GM23248 (cell line): ENCODE measurements at regions not wholly inside any gene's neighbourhood (a gene's known extent, or its start where the extent isn't known, plus 50 kb on each side); places are given as distances from the start of the nearest gene placed in this dataset.

Experiments
- DNase-seq: peaks from one replicate; pipeline ENCODE4 v3.0.0-alpha.2; 2015
- H2AFZ ChIP-seq: fragments of 200-600 bp; sonication (generic); 2 replicates; pipeline ENCODE4 v1.6.1; 2016; ENCODE audit warnings: antibody characterized with exemption
- H3F3A ChIP-seq: fragments of 200-600 bp; sonication (generic); 2 replicates; pipeline ENCODE4 v1.6.1; 2016; ENCODE audit warnings: mild to moderate bottlenecking, antibody characterized with exemption, mixed run types; ENCODE audit not compliant: insufficient read depth
- H3K27ac ChIP-seq: fragments of 200-600 bp; sonication (generic); 2 replicates; pipeline ENCODE4 v1.5.1; 2016; ENCODE audit warnings: mild to moderate bottlenecking
- H3K27me3 ChIP-seq: fragments of 200-600 bp; sonication (generic); replicated peaks from 2 replicates; pipeline ENCODE4 v1.6.1; 2016; ENCODE audit warnings: mild to moderate bottlenecking; ENCODE audit not compliant: insufficient read depth
- H3K36me3 ChIP-seq: fragments of 200-600 bp; sonication (generic); 2 replicates; pipeline ENCODE4 v1.6.1; 2016; ENCODE audit warnings: low read depth, mild to moderate bottlenecking
- H3K4me1 ChIP-seq: fragments of 200-600 bp; sonication (generic); 2 replicates; pipeline ENCODE4 v1.6.1; 2016; ENCODE audit warnings: mild to moderate bottlenecking; ENCODE audit not compliant: insufficient read depth
- H3K4me2 ChIP-seq: fragments of 200-600 bp; sonication (generic); one replicate; pipeline ENCODE4 v1.6.1; 2016; ENCODE audit warnings: mild to moderate bottlenecking; ENCODE audit not compliant: unreplicated experiment
- H3K4me3 ChIP-seq: fragments of 200-600 bp; sonication (generic); 2 replicates; pipeline ENCODE4 v1.5.1; 2016; ENCODE audit warnings: mild to moderate bottlenecking
- H3K79me2 ChIP-seq: fragments of 200-600 bp; sonication (generic); 2 replicates; pipeline ENCODE4 v1.6.1; 2016; ENCODE audit warnings: mild to moderate bottlenecking; ENCODE audit not compliant: insufficient read depth
- H3K9ac ChIP-seq: fragments of 200-600 bp; sonication (generic); 2 replicates; pipeline ENCODE4 v1.6.1; 2016; ENCODE audit warnings: mild to moderate bottlenecking
- H3K9me2 ChIP-seq: fragments of 200-600 bp; sonication (generic); 2 replicates; pipeline ENCODE4 v1.6.1; 2016; ENCODE audit warnings: mixed run types, mild to moderate bottlenecking, moderate library complexity; ENCODE audit not compliant: insufficient read depth
- H3K9me3 ChIP-seq: fragments of 200-600 bp; sonication (generic); one replicate; pipeline ENCODE4 v1.6.1; 2017; ENCODE audit warnings: low read depth
- H4K20me1 ChIP-seq: fragments of 200-600 bp; sonication (generic); 2 replicates; pipeline ENCODE4 v1.6.0; 2016; ENCODE audit not compliant: insufficient read depth
- EZH2 ChIP-seq: fragments of 200-600 bp; sonication (generic); IDR thresholded peaks from 2 replicates; pipeline ENCODE4 v1.6.1; 2018; ENCODE audit warnings: antibody characterized with exemption, mild to moderate bottlenecking; ENCODE audit not compliant: insufficient read depth, poor library complexity, severe bottlenecking
- EZH2phosphoT487 ChIP-seq: fragments of 200-600 bp; sonication (generic); IDR thresholded peaks from 2 replicates; pipeline ENCODE4 v1.6.1; 2018; ENCODE audit warnings: antibody characterized with exemption, moderate library complexity, mild to moderate bottlenecking, low read depth; ENCODE audit not compliant: insufficient read depth
- WGBS, 2 experiments: methylation state at CpG; one replicate each; pipeline ENCODE4 v1.1.6; 2015 to 2017; ENCODE audit warnings: low lambda C conversion rate in 2 of 2, low coverage in 1 of 2; ENCODE audit errors: missing lambda C conversion rate in 2 of 2; 5-methylcytosine and 5-hydroxymethylcytosine counted together
- in situ Hi-C: fragments of 300-500 bp; cut with MboI; formaldehyde crosslinking; loops from 2 replicates; pipeline ENCODE4 v1.15.0; 2020

GRCh38 chr3:193861012-193861411 lies 268.0 kb downstream of the OPA1 start:
- DNase-seq: no peak
- Histone ChIP-seq H3K79me2 (no peaks in the 10 kb centered on the region), H3K9me2 (no peaks in the 10 kb centered on the region), H3K27me3 (peaks cover 30% of the 10 kb centered on the region), H3K27ac (no peak overlapping the region), H2AFZ (no peak overlapping the region), H3F3A (peaks cover 5% of the 10 kb centered on the region; the same call in 1 of the 2 replicates), H3K4me1 (peaks cover 5% of the 10 kb centered on the region), H4K20me1 (no peaks in the 10 kb centered on the region), H3K9me3 (no peaks in the 10 kb centered on the region), H3K9ac (no peak overlapping the region), H3K4me2 (no peak overlapping the region), H3K36me3 (no peaks in the 10 kb centered on the region), H3K4me3 (no peak overlapping the region)
- TF ChIP-seq EZH2: no peak
- TF ChIP-seq EZH2phosphoT487: no peak
- 75 to 78% methylated on average over 2 of the region's 2 CpGs for WGBS, 2 experiments
- in situ Hi-C loops: no loop called here

- WGBS, 2 experiments: 66 to 71% methylated on average over 4 of the region's 4 CpGs
- Histone ChIP-seq H3K4me3 (no peak overlapping the region), H3K27ac (no peak overlapping the region), H3F3A (peaks cover 5% of the 10 kb centered on the region; the same call in 1 of the 2 replicates), H3K79me2 (no peaks in the 10 kb centered on the region), H2AFZ (no peak overlapping the region), H3K27me3 (peaks cover 38% of the 10 kb centered on the region), H3K36me3 (no peaks in the 10 kb centered on the region), H3K9me2 (no peaks in the 10 kb centered on the region), H4K20me1 (no peaks in the 10 kb centered on the region), H3K4me2 (no peak overlapping the region), H3K9ac (no peak overlapping the region), H3K9me3 (no peaks in the 10 kb centered on the region), H3K4me1 (peaks cover 5% of the 10 kb centered on the region)
- no peak for TF ChIP-seq EZH2phosphoT487
- TF ChIP-seq EZH2: no peak
- in situ Hi-C loops: no loop called here
- DNase-seq: no peak
These were observed 269.8 kb downstream of the OPA1 start for GRCh38 chr3:193862843-193863242.

GRCh38 chr3:193863657-193864357 lies 270.8 kb downstream of the OPA1 start:
- Histone ChIP-seq H3K27me3 (peaks cover 41% of the 10 kb centered on the region), H3K4me1 (no peaks in the 10 kb centered on the region)
- DNase-seq: no peak

GRCh38 chr3:193865339-193865738 lies 270.6 kb upstream of the HES1 start:
- TF ChIP-seq EZH2phosphoT487 (no peak), EZH2 (no peak)
- Histone ChIP-seq H3K36me3 (no peaks in the 10 kb centered on the region), H3K4me1 (no peaks in the 10 kb centered on the region), H3K9ac (no peak overlapping the region), H3K27me3 (peaks cover 41% of the 10 kb centered on the region), H4K20me1 (no peaks in the 10 kb centered on the region), H2AFZ (no peak overlapping the region), H3K9me3 (no peaks in the 10 kb centered on the region), H3K4me2 (no peak overlapping the region), H3F3A (no peaks in the 10 kb centered on the region), H3K27ac (no peak overlapping the region), H3K9me2 (no peaks in the 10 kb centered on the region), H3K79me2 (no peaks in the 10 kb centered on the region), H3K4me3 (no peak overlapping the region)
- WGBS, 2 experiments: 61 to 65% methylated on average over 1 of the region's 1 CpG
- no peak for DNase-seq
- in situ Hi-C loops: no loop called here

More at GRCh38 chr3:193863657-193864357, 270.8 kb downstream of the OPA1 start:
- Histone ChIP-seq H3K4me2 (no peak overlapping the region), H3K9me2 (no peaks in the 10 kb centered on the region), H3K36me3 (no peaks in the 10 kb centered on the region), H3K27ac (no peak overlapping the region), H2AFZ (no peak overlapping the region), H3K79me2 (no peaks in the 10 kb centered on the region), H3F3A (no peaks in the 10 kb centered on the region), H3K9ac (no peak overlapping the region), H3K9me3 (no peaks in the 10 kb centered on the region), H3K4me3 (no peak overlapping the region), H4K20me1 (no peaks in the 10 kb centered on the region)
- TF ChIP-seq EZH2phosphoT487 (no peak), EZH2 (no peak)
- in situ Hi-C loops: no loop called here
- 46 to 47% methylated on average over 9 of the region's 9 CpGs for WGBS, 2 experiments
